ENCODE measurements at regions not wholly inside any gene's neighbourhood (a gene's known extent, or its start where the extent isn't known, plus 50 kb on each side); places are given as distances from the start of the nearest gene placed in this dataset.
"Not testable (repeated sequence)": the region's sequence is repeated elsewhere in the genome, so short reads cannot be mapped to it uniquely, and the experiment has no call there.

DNA sequence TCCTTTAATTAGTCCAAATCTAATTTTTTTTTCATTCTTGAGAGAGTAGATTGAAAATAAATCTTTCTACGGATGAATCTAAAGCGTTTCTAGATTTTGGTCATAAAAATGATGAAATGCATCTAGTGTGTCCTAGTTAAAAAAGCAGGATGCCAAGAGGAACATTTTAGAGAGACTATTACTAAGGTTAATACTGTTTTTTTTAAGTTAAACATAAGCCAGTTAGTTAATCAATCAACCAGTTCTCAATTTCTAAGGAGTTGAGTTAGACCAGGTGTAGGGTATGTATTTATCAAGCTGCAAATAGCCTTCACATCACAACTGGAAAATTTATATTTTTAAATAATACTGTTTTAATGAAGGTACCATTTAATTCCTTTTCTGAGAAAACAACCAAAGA is 679.5 kb upstream of the IGFBP7 start:
- DNase-seq = no peak

DNA sequence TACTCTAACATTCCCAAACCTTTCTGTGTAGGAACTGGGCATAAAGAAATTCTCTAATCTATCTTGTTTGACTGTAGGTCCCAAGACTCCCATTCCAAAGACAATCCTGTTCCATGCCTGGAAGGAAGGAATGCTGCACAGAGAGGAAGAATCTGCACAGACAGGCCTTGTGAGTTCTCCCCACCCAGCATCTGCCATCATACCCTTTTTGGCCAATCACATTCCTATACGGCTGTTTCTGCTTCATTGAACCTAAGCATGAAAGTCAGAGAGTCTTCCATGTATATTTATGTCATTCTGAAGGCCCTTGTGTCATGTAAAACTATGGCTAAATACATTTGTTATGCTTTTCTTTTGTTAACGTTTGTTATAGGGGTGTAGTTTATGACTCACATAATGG is 667.7 kb upstream of the IGFBP7 start:
- DNase-seq = no peak

DNA sequence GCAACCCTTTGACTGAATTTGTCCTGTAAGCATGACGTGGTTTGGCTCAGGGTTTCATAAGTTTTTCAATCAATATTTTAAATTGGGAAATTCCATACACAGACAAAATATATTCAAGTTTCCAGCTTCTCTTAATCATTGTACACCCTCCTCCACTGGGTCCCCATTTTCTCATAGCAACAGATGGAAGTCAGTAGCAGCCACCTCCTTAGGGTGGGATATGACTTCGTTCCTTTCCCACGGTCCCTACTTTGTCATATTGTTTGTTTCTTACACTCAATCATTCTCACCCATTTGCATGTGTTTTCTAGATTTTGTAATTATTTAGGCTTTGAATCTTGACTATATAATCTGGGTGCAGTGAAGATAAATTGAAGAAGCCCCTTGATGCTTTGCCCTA is 664.5 kb upstream of the IGFBP7 start:
- no peak for DNase-seq

DNA sequence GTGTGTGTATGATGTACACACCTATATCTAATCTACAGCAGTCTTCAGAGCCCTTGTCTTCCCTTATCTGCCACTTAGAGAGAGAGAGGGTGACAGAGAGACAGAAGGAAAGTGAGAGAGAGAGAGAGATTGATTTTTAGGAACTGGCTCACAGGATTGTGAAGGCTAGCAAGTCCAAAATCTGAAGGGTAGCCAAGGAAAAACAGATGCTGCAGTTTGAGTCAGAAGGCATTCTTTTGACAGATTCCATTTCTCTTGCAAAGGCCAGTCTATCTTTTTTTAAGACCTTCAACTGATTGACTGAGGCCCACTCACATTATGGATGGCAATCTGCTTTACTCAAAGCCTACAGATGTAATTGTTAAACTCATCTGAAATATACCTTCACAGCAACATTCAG is 664.0 kb upstream of the IGFBP7 start:
- no peak for DNase-seq

DNA sequence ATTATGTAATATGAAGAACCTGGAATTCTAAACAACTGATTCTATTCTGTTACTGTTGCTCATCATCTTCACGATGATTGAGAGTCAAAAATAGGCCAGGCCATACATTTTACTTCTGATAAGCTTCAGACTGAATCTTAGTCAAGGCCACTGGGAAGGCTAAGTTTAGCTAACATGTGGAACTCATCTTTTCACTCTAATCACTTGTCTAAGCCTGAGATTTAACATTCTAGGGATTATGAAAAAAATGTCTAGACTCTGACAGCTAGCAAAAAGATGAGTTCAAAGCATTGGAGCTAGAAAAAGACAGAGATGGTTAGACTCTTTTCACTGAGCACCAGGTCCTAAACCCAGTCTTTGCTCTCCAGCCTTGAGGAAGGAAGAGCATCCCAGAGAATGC is 656.2 kb upstream of the IGFBP7 start:
- DNase-seq = no peak

DNA sequence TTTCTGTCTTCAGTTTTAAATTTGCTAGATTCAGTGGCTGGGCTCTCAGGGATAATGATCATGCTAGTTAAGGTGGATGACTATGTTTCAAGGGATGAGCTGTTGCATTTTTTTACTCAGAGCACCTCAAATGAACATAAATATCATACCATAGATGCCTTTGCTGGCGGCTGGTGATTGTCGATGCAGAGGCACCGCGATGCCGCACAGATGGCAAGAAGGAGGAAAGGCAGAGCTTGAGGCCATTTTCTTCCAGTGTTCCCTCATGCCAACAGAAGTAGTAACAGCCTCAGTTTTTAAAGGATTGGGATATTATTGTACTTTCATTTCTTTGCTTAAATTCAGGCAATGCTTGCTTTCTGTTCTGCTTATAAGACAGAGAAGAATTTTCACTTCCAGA is 654.7 kb upstream of the IGFBP7 start:
- no peak for DNase-seq

DNA sequence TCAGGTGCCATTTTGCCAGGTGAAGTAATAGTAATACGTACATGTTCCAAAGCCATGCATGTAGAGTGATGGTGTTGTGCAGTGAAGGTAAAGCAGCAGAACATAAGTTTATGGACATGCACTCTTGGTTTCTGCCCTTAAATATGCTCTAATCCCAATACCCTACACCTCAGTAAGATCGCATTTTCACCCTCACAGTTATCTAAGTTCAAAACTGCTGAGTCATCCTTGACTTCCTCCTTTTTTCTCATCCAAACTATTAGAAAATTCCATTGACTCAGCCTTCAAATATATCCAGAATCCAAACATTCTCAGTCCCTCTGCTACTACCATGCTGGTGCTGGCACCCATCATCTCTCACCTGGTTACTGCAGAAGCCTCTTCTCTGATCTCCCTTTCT is 652.9 kb upstream of the IGFBP7 start:
- DNase-seq = no peak

DNA sequence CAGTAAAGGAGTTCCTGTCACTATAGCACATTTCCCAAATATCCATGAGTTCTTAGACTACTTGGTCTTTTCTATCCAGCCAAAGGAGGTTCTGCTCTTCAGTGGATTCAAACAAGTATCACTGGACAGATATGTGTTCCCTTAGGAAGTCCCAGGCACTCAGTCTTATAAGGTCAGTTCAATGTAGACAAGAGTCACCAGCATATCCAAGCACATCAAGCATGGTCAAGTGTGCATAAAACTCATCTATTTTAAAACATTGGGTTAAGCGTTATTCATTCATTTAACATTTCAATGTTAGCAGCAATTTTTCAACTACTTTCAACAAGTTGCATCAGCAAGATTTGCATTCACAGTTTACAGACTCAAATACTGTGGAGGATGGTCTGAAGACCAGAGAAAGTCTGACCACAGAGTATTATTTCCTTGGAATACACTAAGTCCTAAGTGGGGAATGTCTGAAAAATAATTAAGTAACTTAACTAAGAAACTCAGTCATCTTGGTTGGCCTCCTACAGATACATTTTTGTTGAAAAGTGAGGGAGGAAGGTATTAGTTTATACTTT is 630.5 kb upstream of the IGFBP7 start:
- DNase-seq = no peak

DNA sequence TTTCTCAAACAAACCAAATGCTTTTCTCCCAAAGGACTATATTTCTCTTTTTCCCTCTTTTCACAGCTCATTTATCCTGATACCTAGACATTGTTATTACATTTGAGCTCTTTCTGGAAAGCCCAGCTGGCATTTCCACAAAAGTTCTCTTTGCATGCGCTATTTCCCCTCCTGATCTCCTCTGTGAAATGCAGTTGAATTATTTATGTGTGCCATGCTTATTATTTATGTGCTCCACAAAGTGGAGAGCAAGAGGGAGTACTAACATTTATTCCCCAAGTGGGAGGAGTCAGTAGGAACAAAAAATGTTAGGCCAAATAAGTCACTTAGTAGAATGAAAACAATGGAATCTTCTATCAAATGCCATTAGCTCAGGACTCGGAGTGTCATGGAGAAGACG is 626.6 kb upstream of the IGFBP7 start:
- no peak for DNase-seq

DNA sequence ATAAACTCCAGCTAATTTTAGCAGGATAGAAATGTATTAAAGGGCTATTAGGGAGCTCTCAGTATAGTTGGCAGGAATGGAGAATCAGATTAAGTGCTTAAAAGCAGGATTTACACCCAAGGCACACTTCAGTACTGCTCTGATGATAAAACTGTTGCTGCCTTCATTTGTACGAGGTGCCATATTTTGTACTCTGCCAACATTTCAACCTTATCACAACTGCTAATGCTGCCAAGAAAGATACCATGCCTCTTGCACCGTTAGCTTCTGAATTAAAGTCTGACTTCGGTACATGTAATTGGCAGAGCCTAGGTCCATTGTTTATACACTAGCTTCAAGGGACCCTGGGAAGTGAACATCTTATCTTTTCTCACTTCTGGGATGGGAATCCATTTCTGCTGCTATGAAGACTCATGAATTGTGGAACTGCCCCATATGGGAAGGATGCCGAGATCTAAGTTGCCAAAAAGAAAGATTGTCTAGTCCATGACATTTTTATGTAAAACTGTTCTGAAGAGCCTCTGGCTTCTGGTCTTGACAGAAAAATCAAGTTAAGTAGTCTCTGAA is 624.0 kb upstream of the IGFBP7 start:
- DNase-seq = no peak

DNA sequence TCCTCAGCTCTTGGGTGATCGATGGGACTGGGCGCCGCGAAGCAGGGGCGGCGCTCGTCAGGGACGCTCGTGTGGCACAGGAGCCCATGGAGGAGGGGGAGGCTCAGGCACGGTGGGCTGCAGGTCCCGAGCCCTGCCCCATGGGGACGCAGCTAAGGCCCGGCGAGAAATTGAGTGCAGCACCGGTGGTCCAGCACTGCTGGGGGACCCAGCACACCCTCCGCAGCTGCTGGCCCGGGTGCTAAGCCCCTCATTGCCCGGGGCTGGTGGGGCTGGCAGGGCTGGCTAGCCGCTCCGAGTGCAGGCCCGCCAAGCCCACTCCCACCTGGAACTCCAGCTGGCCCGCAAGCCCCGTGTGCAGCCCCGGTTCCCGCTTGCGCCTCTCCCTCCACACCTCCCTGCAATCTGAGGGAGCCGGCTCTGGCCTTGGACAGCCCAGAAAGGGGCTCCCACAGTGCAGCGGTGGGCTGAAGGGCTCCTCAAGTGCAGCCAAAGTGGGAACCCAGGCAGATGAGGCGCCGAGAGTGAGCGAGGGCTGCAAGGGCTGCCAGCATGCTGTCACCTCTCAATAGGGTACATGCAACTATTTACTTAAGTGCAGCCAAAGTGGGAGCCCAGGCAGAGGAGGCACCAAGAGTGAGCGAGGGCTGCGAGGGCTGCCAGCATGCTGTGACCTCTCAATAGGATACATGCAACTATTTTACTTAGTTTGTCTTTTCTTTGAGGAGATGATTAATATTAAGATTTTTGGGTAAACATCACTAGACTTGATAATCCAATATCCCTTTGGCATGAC is 619.8 kb upstream of the IGFBP7 start:
- not testable (repeated sequence) for DNase-seq

DNA sequence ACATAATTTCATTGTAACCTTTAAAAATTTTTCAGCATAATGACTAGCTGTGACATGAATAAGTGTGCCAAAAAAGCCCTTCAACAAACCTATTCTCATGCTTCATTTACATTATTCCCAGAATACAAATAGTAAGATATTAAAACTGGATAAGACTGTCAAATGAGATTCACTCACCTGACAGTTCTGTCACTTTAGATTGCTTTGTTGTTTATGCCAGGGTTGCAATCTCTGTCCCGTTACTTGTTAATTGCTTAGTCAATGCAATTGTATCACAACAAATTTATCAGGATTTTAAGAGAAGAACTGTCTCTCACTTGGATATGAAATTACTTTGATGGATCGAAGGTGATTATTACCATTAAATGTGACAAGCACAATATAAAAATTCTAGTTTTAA is 616.0 kb upstream of the IGFBP7 start:
- DNase-seq = no peak

DNA sequence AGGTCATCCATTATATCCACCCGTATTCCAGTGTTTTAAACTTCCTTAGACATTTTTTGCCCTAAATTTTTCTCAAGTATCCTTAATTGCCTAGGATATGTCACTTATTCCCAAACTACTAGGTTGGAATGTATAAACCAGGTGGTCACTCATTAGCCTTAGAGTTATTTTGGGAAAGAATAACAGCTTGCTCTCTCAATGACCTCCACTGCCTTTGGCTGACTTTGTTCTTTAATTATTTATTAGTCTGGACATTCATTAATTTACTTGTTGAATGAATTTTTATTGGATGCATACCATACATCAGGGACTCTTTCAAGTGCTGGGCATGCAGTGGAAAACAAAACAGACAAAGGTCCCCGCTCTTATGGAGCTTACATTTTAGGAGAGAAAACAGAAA is 609.3 kb upstream of the IGFBP7 start:
- DNase-seq = no peak

DNA sequence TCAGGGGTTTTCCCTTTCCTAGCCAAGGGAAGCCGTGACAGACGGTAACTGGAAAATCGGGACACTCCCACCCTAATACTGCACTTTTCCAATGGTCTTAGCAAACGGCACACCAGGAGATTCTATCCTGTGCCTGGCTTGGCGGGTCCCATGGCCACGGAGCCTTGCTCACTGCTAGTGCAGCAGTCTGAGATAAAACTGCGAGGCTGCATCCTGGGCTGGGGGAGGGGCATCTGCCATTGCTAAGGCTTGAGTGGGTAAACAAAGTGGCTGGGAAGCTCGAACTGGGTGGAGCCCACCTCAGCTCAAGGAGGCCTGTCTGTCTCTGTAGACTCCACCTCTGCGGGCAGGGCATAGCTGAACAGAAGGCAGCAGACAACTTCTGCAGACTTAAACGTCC is 604.1 kb upstream of the IGFBP7 start:
- not testable (repeated sequence) for DNase-seq

DNA sequence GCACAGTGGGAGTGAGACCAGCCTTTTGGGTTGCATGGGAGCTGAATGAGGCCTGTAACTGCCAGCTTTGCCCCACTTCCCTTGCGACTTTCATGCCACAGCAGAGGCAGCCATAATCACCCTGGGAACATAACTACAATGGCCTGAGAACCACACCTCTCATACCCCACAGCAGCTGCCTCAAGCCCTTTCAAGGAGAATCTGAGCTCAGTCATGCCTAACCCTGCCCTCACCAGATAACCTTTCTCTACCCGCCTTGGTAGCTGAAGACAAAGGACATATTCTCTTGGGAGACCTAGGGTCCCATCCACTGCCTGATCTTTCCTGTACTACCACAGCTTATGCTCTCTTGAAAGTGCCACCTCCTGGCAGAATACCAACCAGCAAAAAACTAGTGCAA is 599.9 kb upstream of the IGFBP7 start:
- DNase-seq = no peak

DNA sequence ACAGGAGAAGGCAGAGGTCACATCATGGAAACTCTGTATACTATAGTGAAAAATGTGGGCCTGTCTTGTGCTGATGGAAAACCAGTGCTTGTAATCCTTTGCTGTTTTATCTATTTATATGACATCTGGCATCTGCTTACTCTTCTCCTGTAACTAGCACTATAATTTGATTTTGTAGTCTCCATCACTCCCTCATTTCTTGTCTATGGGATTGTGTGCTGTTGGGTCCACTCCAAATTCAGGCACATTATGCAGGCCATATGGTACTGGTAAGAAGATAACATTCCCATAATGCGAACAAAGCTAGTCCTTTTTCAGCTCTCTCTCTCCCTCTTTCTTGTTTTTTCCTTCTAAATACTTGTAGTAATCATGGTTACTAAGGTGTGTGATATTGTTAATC is 581.2 kb upstream of the IGFBP7 start:
- no peak for DNase-seq

DNA sequence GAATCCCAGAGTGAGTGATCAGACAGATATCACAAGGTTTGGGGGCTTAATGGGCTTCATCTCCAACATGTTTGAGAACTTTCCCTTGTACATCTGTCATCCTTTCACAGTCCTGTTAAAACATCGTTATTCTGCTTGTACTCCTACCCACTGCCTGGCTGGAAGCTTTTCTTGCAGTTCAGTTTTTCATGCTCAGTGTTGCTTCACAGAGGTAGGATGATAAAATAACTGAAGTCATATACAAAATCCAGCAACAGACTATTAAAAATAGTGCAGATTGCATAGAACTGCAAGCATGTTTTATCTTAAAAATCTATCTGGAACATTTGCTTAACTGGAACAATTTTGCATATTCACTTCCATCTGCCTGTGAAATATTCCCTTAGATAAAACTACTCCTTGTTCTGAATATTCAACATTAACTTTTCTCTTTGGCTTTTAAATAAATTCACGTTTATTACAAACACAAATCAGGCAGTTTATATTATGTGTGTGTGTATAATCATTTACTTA is 579.6 kb upstream of the IGFBP7 start:
- no peak for DNase-seq

DNA sequence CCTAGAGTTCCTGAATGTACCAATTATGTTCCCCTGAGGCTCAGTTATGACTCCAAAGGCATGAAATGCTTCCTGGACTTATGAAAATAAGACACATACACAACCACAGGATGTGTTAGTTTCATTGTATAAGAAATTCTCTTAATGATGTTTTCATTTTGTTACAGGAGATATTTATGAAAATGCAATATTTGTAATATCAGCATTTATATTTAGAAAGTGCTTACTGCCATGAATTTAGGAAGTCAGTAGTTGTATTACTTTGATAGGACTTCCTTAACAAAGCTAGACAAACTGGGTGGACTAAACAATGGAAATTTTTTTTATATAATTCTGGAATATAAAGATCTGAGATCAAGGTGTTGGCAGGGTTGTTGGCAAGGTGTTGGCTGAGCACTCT is 572.1 kb upstream of the IGFBP7 start:
- no peak for DNase-seq

DNA sequence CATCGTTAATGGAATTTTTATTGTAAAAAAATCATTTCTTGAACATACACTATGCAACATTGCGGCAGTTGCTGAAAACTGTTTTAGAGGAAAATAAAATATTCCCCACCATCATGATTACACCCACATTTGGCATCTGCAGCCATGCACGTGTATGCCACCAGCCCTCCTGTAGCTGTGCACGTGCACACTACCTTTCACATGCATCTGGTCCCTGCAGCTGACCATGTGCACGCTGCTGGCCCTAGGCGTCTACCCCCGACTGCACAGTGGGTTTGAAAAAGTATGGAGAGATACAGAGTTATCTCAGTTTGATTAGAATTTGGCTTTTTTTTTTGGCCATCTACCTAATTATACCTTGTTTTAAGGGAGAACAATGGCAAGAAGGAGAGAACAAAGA is 569.8 kb upstream of the IGFBP7 start:
- no peak for DNase-seq

DNA sequence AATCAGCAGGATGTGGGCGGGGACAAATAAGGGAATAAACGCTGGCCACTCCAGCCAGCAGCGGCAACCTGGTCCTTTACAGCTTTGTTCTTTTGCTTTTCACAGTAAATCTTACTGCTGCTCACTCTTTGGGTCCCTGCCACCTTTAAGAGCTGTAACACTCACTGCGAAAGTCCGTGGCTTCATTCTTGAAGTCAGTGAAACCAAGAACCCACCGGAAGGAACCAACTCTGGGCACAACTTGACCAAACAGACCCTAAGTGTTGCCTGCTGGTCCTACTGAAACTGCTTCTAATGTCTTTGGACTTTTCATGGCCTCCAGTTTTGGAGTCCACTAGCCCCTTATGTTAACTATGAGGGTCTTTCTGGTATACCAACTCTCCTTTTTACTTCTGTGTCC is 566.2 kb upstream of the IGFBP7 start:
- no peak for DNase-seq

DNA sequence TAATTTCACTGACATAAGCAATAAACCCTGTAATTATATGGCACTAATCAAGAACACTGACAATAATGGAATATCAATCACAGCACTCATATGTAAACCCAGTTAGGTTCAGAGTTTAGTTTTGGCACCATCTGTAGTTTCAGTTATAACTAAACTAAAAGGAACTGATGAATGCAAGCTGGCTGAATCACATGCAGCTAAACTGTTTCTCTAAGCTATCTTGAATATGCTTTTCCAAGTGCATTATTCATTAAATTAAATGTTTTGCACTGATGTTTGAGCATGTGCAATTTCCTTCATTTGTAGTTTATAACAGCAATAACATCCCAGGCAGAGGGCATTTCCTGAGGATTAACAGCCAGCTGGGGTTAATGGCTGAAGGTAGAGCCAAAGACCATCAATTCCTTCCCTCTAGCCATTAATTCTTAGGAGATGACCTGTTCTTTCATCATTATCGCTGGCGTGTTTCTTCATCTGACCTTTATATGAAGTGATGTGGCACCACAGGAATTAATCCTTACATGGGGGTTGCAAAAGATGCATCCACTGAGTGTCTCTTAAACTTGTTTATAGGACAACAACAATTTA is 562.8 kb upstream of the IGFBP7 start:
- no peak for DNase-seq

DNA sequence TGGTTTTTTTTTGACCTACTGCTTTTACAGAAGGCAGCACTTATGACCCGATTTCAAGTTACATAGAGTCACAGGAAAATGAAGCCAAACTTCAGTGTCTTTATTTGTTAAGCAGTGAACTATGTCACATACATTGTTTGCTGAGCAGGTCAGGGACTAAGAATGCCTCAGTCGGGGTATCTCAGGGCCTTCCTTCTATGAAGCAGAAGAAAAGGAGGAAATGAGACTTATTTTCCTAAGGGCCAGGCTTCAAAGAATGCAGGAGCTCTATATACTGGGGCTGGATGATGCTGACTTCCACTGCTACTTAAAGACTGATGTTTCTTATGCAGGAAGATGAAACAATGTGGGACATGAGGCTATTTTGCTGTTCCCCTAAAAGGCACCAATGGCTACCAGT is 558.4 kb upstream of the IGFBP7 start:
- no peak for DNase-seq

DNA sequence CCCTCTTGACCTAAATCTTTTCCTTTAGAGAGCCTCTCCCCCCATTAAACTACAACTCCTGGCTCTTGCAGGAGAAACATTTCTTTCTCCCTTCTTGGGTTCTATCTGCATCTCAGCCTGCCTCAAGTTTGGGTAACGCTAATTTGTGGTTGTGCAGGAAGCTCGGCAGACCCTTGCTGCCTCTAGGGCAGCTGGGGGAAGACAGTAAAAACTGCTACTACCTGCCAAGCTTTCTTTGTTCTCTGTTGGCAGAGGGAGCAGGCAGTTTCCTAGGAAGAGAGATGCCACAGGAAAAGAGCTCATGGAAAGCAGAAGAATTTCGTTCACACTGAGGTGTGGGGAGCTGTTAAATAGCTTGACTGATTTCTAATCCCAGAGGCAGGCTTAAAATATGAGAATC is 555.6 kb upstream of the IGFBP7 start:
- no peak for DNase-seq

DNA sequence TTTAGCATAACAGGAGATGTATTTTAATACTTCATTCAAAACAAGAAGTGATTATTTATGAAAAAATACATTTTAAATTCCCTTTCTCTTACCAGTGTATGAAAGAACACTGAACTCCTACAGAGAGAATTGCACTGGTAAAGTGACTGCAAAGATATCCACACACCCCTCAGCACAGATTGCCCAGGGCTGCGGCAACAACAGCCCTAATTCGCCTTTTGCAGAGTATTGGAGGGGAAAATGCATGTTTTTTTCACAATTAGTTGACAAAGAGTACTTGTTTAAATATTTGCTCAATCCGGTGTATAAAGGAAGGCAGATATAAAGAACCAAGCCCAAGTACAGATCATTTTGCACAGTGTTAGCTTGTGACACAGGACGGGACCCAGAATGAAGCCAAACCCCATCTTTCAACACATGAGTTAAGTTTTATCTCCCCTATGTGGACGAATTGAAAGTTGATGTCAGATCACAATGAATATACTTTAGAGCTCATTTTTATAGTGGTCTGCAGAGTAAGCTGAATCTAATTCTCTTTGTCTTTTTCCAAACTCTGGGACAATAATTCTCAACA is 551.4 kb upstream of the IGFBP7 start:
- DNase-seq = no peak
